AML-193 (cell line): ENCODE measurements at regions not wholly inside any gene's neighbourhood (a gene's known extent, or its start where the extent isn't known, plus 50 kb on each side); places are given as distances from the start of the nearest gene placed in this dataset.

Experiments used
- DNase-seq, 2 experiments: peaks; one replicate each; lab custom pipeline; 2025; lab: John Stamatoyannopoulos, UW

DNA sequence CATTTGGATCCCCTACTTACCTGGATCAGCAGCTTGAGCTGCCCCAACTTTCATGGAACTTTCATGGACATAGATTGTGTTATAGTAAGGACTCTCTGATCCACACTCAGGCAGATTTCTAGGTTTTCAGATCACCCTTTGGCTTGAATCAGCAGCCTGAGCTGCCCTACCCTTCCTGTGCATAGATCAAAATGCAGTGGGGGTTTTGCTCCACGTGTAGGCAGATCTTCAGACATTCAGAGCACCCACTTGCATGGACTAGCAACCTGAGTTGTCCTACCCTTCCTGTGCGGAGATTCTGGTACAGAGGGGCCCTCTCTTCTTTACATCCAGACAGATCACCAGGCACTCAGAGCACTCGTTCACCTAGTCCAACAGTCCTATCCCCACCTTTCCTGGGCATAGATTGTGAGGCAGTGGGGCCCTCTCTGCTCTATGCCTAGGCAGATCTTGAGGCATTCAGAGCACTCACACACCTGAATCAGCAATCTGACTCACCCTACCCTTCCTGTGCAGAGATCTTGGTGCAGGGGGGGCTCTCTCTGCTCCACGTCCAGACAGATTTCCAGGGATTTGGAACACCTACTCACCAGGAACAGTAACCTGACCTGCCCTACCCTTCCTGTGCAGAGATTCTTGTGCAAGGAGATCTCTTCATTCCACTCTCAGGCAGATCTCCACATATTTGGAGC lies 705.2 kb upstream of the NRSN1 start:
- no peak for DNase-seq

- DNase-seq = no peak
Measured at GRCh38 chr6:23424584-23424983, 701.4 kb upstream of the NRSN1 start.

DNA sequence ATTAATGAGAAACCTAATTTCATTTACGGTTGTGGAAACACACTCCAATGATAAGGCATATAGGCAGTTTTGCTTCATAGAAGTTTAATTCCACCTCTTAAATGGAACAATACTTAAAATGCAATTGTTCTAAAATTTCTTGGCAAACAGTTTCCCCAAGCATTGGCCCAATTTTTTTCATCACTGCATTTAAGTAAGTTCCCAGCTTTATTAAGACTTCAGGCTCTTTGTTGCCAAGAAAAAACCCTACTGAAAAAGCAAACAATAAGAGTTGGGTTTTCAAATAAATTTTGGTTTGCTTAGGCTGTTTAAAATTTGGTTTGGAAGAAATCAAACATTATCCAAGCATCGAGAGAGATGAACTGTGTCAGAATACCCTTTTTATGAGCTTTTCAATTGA lies 690.9 kb upstream of the NRSN1 start:
- DNase-seq = no peak

GRCh38 chr6:23435798-23436197 lies 690.2 kb upstream of the NRSN1 start:
- no peak for DNase-seq

DNA sequence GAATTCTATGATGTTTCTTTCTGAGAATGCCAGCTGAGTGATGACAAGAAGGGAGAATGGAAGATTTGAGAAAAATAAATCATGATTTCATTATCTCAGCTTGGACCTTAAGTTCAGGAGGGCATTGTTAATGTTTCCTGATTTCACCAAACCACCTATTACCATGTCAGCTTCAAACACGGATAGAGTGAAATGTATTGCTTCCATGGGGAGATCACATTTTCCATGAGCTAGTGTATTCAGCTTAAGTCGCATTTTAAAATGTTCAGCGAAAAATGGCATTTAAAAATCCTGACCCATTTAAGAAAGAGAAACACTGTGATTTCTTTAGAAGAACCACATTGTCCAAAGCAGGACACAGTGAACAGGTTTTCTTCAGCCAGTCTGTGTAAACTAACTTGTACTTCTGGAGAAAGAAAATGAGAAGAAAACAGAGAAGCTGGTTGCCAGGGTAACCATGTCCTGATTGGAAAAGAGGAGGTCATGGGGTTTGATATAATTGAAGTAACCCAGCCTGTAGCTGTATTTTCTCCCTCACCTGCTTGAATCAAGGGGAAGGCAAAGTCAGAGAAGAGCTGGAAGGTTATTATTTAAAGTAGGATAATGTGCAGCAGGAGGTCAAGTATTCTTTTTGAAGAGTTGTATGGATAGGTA lies 684.1 kb upstream of the NRSN1 start:
- no peak for DNase-seq

GRCh38 chr6:23445157-23445710 lies 680.8 kb upstream of the NRSN1 start:
- no peak for DNase-seq

DNA sequence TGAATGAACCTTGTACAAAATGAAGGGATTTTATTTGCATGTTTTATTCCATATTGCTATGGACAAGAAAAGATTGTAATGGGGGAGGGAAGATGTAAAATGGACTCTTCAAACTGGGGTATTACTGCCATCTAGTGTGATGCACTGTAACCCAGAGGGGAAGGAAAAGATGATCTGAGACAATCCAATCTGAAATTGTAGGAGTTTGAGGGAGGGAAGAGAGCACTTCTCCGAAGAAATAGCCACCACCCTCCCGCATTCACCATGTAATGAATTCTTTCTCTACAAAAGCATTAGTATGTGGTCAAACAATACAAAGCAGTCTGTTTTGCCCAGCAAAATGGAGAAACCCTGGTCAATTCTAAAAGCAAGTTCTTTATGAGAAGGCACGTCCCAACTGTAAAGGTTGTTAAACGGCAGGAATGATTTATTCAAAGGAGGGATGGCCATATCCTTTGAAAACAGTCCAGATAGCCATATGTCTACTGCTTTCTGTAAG lies 679.5 kb upstream of the NRSN1 start:
- DNase-seq = no peak

DNA sequence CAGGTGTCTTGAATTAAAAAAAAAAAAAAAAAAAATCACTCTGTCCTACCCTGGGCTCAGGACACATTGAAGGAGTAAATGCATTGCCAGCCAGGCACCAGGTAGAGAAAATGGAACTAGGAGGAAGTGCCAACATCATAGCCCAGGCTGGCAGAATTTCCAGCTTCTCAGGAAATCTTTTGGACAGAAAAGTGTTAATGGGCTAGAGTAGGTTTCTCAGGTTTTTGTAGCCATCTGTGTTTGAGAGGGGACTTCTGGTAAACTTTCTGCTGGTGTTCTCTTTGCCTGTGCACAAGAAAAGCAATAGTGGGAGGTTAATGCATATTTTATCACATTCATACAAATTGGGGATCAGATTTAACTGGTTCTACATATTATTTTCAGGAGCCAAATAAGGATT lies 678.3 kb upstream of the NRSN1 start:
- no peak for DNase-seq

DNA sequence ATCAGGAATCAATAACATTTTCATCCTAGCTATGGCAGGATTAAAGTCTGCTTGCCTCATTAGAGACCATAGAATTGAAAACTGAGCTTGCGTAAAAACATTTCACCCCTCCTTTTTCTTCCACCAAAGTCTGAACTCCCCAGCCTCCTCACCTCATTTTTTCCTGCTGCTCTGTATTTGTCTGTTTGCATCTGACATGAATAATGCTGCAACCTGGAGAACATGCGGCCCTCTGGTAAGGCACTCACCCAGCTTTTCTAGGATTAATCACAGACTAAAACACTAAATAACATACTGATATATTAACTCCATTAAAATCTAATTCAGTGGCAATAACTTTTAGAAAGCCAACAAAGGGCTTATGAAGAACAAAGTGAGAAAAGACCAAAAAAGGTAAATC lies 677.7 kb upstream of the NRSN1 start:
- no peak for DNase-seq

- DNase-seq = no peak
Measured at GRCh38 chr6:23454080-23454976, 671.7 kb upstream of the NRSN1 start.

DNA sequence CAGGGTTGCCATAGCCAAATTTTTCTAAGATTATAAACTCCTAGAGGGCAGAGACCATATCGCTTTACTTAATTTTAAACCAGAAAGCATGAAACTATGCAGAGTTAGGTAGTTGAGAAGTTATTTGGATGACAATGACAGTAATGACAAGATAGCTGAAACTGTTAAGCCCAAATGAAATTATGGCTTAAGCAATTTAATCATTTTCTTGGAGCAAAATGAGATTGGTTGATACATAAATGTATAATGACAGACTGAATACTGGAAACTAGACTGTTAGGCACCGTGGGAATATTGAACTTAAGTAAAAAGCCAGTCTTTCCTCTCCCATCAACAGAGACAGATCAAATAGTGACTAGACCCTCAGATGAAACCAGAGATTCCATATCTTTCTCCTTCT lies 670.3 kb upstream of the NRSN1 start:
- DNase-seq = no peak

DNA sequence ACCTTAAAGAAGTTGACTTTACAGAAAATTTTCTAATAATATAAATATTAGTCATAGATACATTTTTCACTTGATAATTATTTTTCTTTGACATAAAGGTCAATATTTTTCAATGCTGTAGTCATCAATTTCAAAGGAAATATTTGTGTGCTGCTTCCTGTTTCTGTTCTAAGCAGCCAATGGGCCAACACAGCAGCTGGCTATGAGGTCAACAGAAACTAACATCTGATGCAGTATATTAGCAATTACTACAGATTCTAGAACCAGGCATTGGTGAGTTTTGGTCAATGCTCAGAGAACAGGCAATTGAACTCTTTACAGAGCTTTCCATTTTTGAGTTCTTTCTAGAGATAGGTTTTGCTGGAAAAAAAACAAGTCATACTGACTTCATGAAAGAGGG lies 669.6 kb upstream of the NRSN1 start:
- no peak for DNase-seq

- DNase-seq = no peak
Measured at GRCh38 chr6:23457321-23457720, 668.7 kb upstream of the NRSN1 start.

DNA sequence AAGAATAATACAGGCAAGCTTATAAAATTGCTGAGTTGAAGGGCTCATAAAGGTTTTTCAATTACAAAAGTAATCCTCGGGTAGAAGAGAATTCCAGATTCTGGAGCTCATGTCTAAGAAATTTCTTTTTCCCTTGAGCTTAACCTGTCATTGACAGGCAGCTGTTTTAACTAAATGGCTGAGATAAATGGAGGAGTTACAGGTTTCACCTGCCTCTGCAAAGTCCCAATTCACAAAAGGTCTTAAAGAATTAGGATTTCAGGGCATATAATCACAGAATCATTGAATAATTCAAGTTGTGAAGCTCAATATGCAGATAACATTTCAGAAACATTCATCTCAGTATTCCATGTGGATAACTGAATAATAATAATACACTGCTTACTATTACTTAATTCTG lies 660.1 kb upstream of the NRSN1 start:
- no peak for DNase-seq

- DNase-seq = no peak
Measured at GRCh38 chr6:23477586-23477985, 648.4 kb upstream of the NRSN1 start.

- DNase-seq = no peak
Measured at GRCh38 chr6:23478312-23478711, 647.7 kb upstream of the NRSN1 start.

- no peak for DNase-seq
Measured at GRCh38 chr6:23483896-23484295, 642.1 kb upstream of the NRSN1 start.

GRCh38 chr6:23494367-23494766 lies 631.6 kb upstream of the NRSN1 start:
- no peak for DNase-seq

DNA sequence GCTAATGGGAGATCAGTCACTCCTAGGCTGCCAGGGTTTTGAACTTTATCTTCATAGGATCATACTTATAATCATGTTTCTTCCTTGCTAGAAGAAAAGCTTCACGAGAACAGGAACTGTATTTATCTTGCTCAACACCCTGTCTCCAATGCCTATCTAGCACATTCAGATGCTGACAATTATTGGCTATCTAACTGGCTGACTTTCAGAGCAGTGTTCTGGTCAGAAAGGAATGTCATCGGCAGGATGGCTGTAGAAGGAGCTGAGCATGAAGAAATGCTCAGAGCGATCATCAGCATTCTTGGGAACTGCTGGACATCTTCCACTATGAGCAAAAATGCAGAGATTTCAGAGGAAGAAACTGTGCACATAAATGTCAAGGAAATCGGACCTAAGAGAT lies 628.0 kb upstream of the NRSN1 start:
- no peak for DNase-seq

GRCh38 chr6:23499549-23499948 lies 626.5 kb upstream of the NRSN1 start:
- no peak for DNase-seq

- DNase-seq = no peak
Measured at GRCh38 chr6:23503173-23503572, 622.8 kb upstream of the NRSN1 start.

- DNase-seq = no peak
Measured at GRCh38 chr6:23505026-23505425, 621.0 kb upstream of the NRSN1 start.
